Heart right ventricle (tissue), 16 donors: ENCODE measurements at regions not wholly inside any gene's neighbourhood (a gene's known extent, or its start where the extent isn't known, plus 50 kb on each side); places are given as distances from the start of the nearest gene placed in this dataset.

Experiments used
- ATAC-seq, 8 donors: fragments of 200-7000 bp; cut with Tn5 transposase; one replicate each; pipeline ENCODE4 v1.9.1; 2020; ENCODE audit warnings: mild to moderate bottlenecking in 8 of 8, moderate library complexity in 8 of 8, moderate number of reproducible peaks in 1 of 8
- DNase-seq, 2 donors: peaks; one replicate each; pipeline ENCODE4 v3.0.0-alpha.2; 2020
- H3K27ac ChIP-seq, 10 donors: fragments of 200-600 bp; sonication (generic) in 2 of 10; one replicate each; pipeline versions ENCODE4 v1.5.0 to v1.8.0; 2020 to 2022; ENCODE audit warnings: mild to moderate bottlenecking in 3 of 10
- H3K27me3 ChIP-seq, 7 donors: fragments of 200-600 bp; one replicate each; pipeline ENCODE4 v1.8.0; 2021 to 2022; ENCODE audit warnings: mild to moderate bottlenecking in 2 of 7
- H3K36me3 ChIP-seq, 9 donors: fragments of 200-600 bp; sonication (generic) in 1 of 9; one replicate each; pipeline versions ENCODE4 v1.5.0 to v1.8.0; 2020 to 2022; ENCODE audit warnings: mild to moderate bottlenecking in 2 of 9
- H3K4me1 ChIP-seq, 9 donors: fragments of 200-600 bp; sonication (generic) in 1 of 9; one replicate each; pipeline versions ENCODE4 v1.5.0 to v1.8.0; 2020 to 2022; ENCODE audit warnings: mild to moderate bottlenecking in 4 of 9
- H3K4me3 ChIP-seq, 10 donors: fragments of 200-600 bp; sonication (generic) in 2 of 10; one replicate each; pipeline versions ENCODE4 v1.5.0 to v1.8.0; 2020 to 2022; ENCODE audit warnings: mild to moderate bottlenecking in 7 of 10, moderate library complexity in 2 of 10
- H3K9me3 ChIP-seq, 11 donors: fragments of 200-600 bp in 10 of 11; sonication (generic) in 2 of 11; one replicate each; pipeline versions ENCODE4 v1.5.0 to v1.8.0; 2013 to 2022; ENCODE audit warnings: mild to moderate bottlenecking in 2 of 11, control low read depth in 1 of 11, moderate library complexity in 1 of 11
- CTCF ChIP-seq, 9 donors: fragments of 200-600 bp; sonication (generic) in 2 of 9; IDR thresholded peaks; one replicate each; pipeline versions ENCODE4 v1.5.0 to v1.8.0; 2021 to 2022; ENCODE audit warnings: antibody characterized with exemption in 9 of 9, mild to moderate bottlenecking in 5 of 9, moderate library complexity in 1 of 9
- WGBS, 2 donors: extraction: QIAGEN DNeasy Blood & Tissue Kit; methylation state at CpG; one replicate each; pipeline ENCODE4 v1.1.7; 2013; ENCODE audit warnings: inconsistent platforms in 1 of 2; 5-methylcytosine and 5-hydroxymethylcytosine counted together
- intact Hi-C, 10 donors: fragments of 100-400 bp; cut with DNase I; formaldehyde crosslinking; loops; one replicate each; pipeline versions ENCODE4 v1.11.1 to v1.14.2; 2022
- donor health status: Arrhythmogenic right ventricular cardiomyopathy.
- donor health status: ischemic (EF 13 %, LVEDD 7.1; RV severe dilation, severe dysfunction).
- donor health status: healthy with polysubstance abuse.
- donor health status: DM: no; HTN: yes; CAD: no.
- donor health status: DM: no; HTN: no; CAD: no.
- donor health status: ischemic (EF 25% LVEDD 6.9; RV normal size, moderate dysfunction).
- donor health status: ischemic (EF 25% LVEDD 5.7; RV mildly dilated, moderate dysfunction).
- donor health status: healthy.
- donor health status: DM: yes; HTN: yes; CAD: no.
- donor health status: Ischemic cardiomyopathy.
- donor health status: ischemic (EF 35%, LVEDD 5.7; RV mildly dilated, moderate dysfunction).
- donor health status: nonischemic (EF 11% LVEDD 7.7; RV severe dilation, severe dysfunction).
- donor health status: DM: yes; HTN: yes; CAD: no.
- donor health status: PGD.
- donor health status: ischemic (EF 29% LVEDD 5.4; RV normal size, mild dysfunction).
- donor health status: nonischemic (EF 23%, LVEDD 6.1; RV moderate dilation, normal function).

DNA sequence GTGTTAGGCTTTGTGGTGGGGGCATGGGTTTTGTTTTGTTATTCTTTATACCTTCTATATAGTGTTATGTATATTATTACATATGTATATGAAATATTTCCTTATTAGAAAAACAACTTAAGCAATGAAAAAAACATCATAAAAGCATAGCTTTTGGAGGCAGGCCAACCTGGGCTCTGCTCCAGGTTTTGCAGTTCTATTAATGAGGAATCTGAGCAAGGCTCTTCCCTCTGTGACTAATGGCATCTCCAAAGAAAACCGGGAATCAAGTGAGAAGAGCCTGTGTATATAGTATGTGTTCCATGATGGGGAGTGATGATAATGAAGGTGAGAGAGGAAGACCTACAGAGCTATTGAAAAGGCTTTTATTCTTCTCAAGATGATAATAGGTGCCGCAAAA, 291.1 kb downstream of the CLIC5 start:
- Histone ChIP-seq H3K36me3 (no peaks in the 10 kb centered on the region), H3K27ac (no peak overlapping the region), H3K4me3 (no peak overlapping the region), H3K4me1 (no peaks in the 10 kb centered on the region), H3K9me3 (peaks cover 0 to 11% (median 0%) of the 10 kb centered on the region in 11 donors), H3K27me3 (no peaks in the 10 kb centered on the region)
- intact Hi-C loops: loop anchor here in 1 of 10 donors (10.0 kb wide), 1 partner anchor 1250 kb away; no protein-coding TSS in a partner anchor
- 30 to 41% methylated on average over 2 of the region's 2 CpGs for WGBS, 2 donors
- DNase-seq (peak in 1 of 2 donors; percentile 13), ATAC-seq (peak in 1 of 8 donors; percentile 24)
- TF ChIP-seq CTCF (IDR thresholded peaks at IDR 0.05): no peak

GRCh38 chr6:45724027-45724426, 291.6 kb downstream of the CLIC5 start:
- intact Hi-C loops: loop anchor here in 1 of 10 donors (10.0 kb wide), 1 partner anchor 1249 kb away; no protein-coding TSS in a partner anchor
- no peak for TF ChIP-seq CTCF (IDR thresholded peaks at IDR 0.05)

DNA sequence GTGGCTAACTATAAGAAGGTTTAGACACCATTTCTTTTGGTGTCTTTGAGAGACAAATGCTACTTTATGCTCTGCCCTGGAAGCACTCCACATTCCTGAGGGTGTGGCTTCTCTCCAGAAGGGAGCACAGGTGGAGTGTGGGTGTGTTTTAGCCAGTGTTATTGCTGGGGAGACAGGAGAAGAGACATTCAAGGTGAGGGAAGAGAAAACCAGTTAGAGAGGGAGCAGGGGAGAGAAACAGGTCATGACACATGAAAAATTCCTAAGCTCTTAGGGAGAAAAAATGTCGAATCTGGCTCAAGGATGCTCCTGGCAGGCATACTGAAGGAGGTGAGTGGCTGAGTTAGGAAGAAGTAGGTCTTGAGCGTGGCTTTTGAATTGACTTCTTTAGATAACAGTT, 292.8 kb downstream of the CLIC5 start:
- Histone ChIP-seq H3K36me3 (no peaks in the 10 kb centered on the region), H3K4me1 (no peaks in the 10 kb centered on the region), H3K27me3 (no peaks in the 10 kb centered on the region), H3K27ac (no peak overlapping the region), H3K9me3 (peaks cover 0 to 11% (median 0%) of the 10 kb centered on the region in 11 donors), H3K4me3 (no peak overlapping the region)
- TF ChIP-seq CTCF (IDR thresholded peaks at IDR 0.05): no peak
- ATAC-seq (no peak), DNase-seq (no peak)
- intact Hi-C loops: loop anchor here in 1 of 10 donors (10.0 kb wide), 1 partner anchor 1248 kb away; no protein-coding TSS in a partner anchor
- WGBS, 2 donors: 92% methylated on average over 2 of the region's 2 CpGs

More at GRCh38 chr6:45724027-45724426, 291.6 kb downstream of the CLIC5 start:
- Histone ChIP-seq H3K27me3 (no peaks in the 10 kb centered on the region), H3K4me1 (no peaks in the 10 kb centered on the region), H3K36me3 (no peaks in the 10 kb centered on the region), H3K4me3 (no peak overlapping the region), H3K9me3 (peaks cover 0 to 11% (median 0%) of the 10 kb centered on the region in 11 donors), H3K27ac (no peak overlapping the region)
- DNase-seq (no peak), ATAC-seq (no peak)

DNA sequence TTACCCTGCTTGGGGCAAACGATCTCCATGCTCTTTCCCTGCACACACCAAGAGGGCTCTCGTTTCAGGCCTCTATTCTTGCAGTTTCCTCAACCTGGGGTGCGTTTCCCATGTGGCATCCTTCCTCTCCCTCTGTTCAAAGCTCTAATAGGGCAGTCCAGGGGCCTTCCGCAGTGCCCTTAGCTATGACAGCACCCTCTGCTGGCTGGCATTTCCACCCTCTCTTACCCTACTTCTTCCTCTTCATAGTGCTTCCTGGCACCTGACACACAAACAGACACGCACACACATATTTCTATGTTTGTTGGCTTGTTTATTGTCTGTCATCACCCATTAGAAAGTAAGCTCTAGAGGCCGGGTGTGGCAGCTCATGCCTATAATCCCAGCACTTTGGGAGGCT, 294.0 kb downstream of the CLIC5 start:
- H3K4me3 ChIP-seq: no peak overlapping the region
- WGBS, 2 donors: 75 to 77% methylated on average over 6 of the region's 6 CpGs
- ATAC-seq (no peak), DNase-seq (no peak)
- H3K4me1 ChIP-seq: no peaks in the 10 kb centered on the region
- intact Hi-C loops: loop anchor here in 1 of 10 donors (10.0 kb wide), 1 partner anchor 1247 kb away; no protein-coding TSS in a partner anchor
- peak in 1 of 9 donors; percentile 15 for TF ChIP-seq CTCF (IDR thresholded peaks at IDR 0.05)
- peaks cover 0 to 11% (median 0%) of the 10 kb centered on the region in 11 donors for H3K9me3 ChIP-seq
- H3K36me3 ChIP-seq: no peaks in the 10 kb centered on the region
- H3K27me3 ChIP-seq: no peaks in the 10 kb centered on the region
- H3K27ac ChIP-seq: no peak overlapping the region
